Chondrocyte (in vitro differentiated cells): ENCODE measurements at regions not wholly inside any gene's neighbourhood (a gene's known extent, or its start where the extent isn't known, plus 50 kb on each side); places are given as distances from the start of the nearest gene placed in this dataset.

Source experiments
- DNase-seq: peaks from one replicate; pipeline ENCODE4 v3.0.0; 2021; ENCODE audit warnings: mixed read lengths, low spot score
- H3K27ac Mint-ChIP-seq: one replicate; pipeline ENCODE4 v1.8.0; 2021; ENCODE audit warnings: mild to moderate bottlenecking, moderate library complexity, mixed read lengths; ENCODE audit not compliant: unreplicated experiment
- H3K27me3 Mint-ChIP-seq: 2 replicates; pipeline ENCODE4 v1.8.0; 2021; ENCODE audit warnings: low read depth, mixed read lengths
- H3K36me3 Mint-ChIP-seq: 2 replicates; pipeline ENCODE4 v1.8.0; 2021; ENCODE audit warnings: low read depth, mixed read lengths
- H3K4me1 Mint-ChIP-seq: 2 replicates; pipeline ENCODE4 v1.8.0; 2021; ENCODE audit warnings: low read depth, mild to moderate bottlenecking, mixed read lengths
- H3K4me3 Mint-ChIP-seq: one replicate; pipeline ENCODE4 v1.8.0; 2021; ENCODE audit warnings: mild to moderate bottlenecking, moderate library complexity, mixed read lengths; ENCODE audit not compliant: unreplicated experiment
- H3K9me3 Mint-ChIP-seq: 2 replicates; pipeline ENCODE4 v1.8.0; 2021; ENCODE audit warnings: low read depth, mixed read lengths
- TF ChIP-seq, protein P1 (sequence below): fragments of 200-600 bp; sonication (generic); IDR thresholded peaks from 2 replicates; pipeline ENCODE4 v1.5.0; 2021; ENCODE audit warnings: antibody characterized with exemption, mild to moderate bottlenecking, moderate library complexity

DNA sequence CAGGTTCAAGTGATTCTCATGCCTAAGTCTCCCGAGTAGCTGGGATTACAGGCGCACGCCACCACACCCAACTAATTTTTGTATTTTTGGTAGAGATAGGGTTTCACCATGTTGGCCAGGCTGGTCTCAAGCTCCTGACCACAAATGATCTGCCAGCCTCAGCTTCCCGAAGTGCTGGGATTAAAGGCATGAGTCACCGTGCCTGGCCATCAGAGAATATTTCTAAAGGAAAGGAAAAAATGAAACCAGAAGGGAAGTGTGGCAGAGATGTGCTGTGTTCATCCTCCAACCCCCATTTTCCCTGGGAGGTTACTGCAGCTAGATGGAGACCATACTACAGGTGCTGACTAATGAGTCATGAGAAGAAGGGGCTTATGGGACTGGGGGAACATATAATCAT lies 964.1 kb downstream of the TTLL7 start:
- DNase-seq, result no peak
- H3K27ac Mint-ChIP-seq, result no peak overlapping the region
- H3K4me1 Mint-ChIP-seq, result peaks cover 30% of the 10 kb centered on the region

DNA sequence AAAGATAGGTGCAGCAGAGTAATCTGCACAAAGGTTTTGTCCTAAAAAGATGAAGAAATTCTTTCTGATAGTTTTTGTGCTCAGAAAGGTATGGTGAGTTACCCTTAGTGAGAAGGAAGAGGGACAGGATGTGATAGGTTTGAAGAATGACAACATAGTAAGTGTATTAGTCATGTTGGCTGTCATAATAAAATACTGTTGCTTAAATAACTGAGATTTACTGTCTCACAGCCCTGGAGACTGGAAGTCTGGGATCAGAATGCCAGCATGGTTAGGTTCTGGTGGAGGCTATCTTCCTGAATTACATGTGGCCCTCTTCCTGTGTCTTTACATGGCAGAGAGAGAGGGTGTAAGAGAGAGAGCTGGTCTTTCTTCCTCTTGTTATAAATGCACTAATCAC lies 965.2 kb downstream of the TTLL7 start:
- Mint-ChIP-seq H3K27me3 (no peaks in the 10 kb centered on the region), H3K4me3 (no peak overlapping the region), H3K36me3 (peaks cover 4% of the 10 kb centered on the region), H3K27ac (peak overlapping the region; percentile 66), H3K4me1 (peaks cover 36% of the 10 kb centered on the region), H3K9me3 (peaks cover 23% of the 10 kb centered on the region)
- TF ChIP-seq, protein P1, sequence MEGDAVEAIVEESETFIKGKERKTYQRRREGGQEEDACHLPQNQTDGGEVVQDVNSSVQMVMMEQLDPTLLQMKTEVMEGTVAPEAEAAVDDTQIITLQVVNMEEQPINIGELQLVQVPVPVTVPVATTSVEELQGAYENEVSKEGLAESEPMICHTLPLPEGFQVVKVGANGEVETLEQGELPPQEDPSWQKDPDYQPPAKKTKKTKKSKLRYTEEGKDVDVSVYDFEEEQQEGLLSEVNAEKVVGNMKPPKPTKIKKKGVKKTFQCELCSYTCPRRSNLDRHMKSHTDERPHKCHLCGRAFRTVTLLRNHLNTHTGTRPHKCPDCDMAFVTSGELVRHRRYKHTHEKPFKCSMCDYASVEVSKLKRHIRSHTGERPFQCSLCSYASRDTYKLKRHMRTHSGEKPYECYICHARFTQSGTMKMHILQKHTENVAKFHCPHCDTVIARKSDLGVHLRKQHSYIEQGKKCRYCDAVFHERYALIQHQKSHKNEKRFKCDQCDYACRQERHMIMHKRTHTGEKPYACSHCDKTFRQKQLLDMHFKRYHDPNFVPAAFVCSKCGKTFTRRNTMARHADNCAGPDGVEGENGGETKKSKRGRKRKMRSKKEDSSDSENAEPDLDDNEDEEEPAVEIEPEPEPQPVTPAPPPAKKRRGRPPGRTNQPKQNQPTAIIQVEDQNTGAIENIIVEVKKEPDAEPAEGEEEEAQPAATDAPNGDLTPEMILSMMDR, result no peak
- DNase-seq, result no peak

More for the DNA sequence above, 964.1 kb downstream of the TTLL7 start:
- Mint-ChIP-seq H3K4me3 (no peak overlapping the region), H3K9me3 (peaks cover 23% of the 10 kb centered on the region), H3K27me3 (no peaks in the 10 kb centered on the region), H3K36me3 (peaks cover 4% of the 10 kb centered on the region)
- TF ChIP-seq, protein P1, result no peak

DNA sequence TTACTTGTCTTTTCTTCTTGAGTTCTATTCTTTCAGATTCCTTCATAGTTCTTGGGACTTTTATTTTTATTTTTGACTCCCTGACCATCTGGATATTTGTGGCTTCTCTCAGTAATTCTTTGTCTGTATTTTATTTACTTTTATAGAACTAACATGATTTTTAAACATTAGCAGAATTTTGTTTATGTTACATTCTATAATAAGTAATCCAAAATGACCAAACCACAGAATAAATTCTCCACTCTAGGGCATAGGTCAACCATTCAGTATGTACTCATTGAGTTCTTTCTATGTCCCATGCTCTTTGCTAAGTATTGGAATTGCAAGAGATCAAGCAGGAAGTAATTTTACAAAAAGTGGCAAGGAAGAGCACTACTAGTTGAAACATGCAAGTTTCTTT lies 969.0 kb downstream of the TTLL7 start:
- Mint-ChIP-seq H3K27ac (peak overlapping the region; percentile 46), H3K4me3 (no peak overlapping the region), H3K27me3 (no peaks in the 10 kb centered on the region), H3K9me3 (peaks cover 12% of the 10 kb centered on the region), H3K36me3 (no peaks in the 10 kb centered on the region), H3K4me1 (peaks cover 50% of the 10 kb centered on the region)
- DNase-seq, result no peak
- TF ChIP-seq, protein P1, result no peak

DNA sequence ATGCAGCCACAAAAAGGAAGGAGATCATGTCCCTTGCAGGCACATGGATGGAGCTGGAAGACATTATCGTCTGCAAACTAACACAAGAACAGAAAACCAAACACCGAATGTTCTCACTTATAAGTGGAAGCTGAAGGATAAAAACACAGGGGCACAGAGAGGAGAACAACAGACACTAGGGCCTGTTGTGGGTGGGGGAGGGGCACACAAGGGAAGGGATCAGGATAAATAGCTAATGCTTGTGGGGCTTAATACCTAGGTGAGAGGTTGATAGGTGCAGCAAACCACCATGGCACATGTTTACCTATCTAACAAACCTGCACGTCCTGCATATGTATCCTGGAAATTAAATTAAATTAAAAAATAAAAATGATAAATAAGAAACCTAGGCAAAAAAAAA lies 969.9 kb downstream of the TTLL7 start:
- Mint-ChIP-seq H3K27me3 (no peaks in the 10 kb centered on the region), H3K27ac (no peak overlapping the region), H3K4me3 (no peak overlapping the region), H3K9me3 (peaks cover 12% of the 10 kb centered on the region), H3K4me1 (peaks cover 46% of the 10 kb centered on the region), H3K36me3 (no peaks in the 10 kb centered on the region)
- TF ChIP-seq, protein P1, result no peak
- DNase-seq, result no peak

DNA sequence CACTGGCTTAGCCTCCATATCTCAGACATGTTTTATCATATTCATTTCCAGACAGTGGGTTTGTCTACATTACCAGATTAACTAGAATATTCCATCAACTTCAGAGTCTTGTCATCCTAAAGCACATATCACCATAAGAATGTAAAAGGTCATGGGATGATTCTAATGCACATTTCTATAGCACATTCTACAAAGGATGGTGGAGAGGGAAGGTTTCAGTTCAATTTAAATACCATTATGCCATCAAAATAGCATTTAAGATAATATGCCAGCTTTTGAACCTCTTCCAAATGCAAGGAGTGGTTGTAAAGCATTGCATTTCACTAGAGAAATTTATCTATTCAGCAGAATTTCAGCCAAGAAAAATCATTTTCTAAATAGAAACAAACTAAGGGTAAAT lies 970.5 kb downstream of the TTLL7 start:
- Mint-ChIP-seq H3K4me1 (peaks cover 40% of the 10 kb centered on the region), H3K27me3 (no peaks in the 10 kb centered on the region), H3K9me3 (peaks cover 12% of the 10 kb centered on the region), H3K27ac (no peak overlapping the region), H3K4me3 (no peak overlapping the region), H3K36me3 (no peaks in the 10 kb centered on the region)
- DNase-seq, result no peak
- TF ChIP-seq, protein P1, result no peak
